HCT116 (cell line): ENCODE measurements at regions not wholly inside any gene's neighbourhood (a gene's known extent, or its start where the extent isn't known, plus 50 kb on each side); places are given as distances from the start of the nearest gene placed in this dataset.

Experiments
- ATAC-seq: fragments of 200-7000 bp; cut with Tn5 transposase; 2 replicates; pipeline ENCODE4 v1.9.1; 2020; ENCODE audit warnings: mild to moderate bottlenecking, moderate library complexity
- BruUV-seq: library from RNA; stranded (reverse); fragments of 400-500 nt; replicated peaks from 2 replicates; lab custom pipeline; 2021; lab: Mats Ljungman, UMichigan
- CTCF ChIA-PET: fragments of 300-600 bp; sonication (Branson Sonifier 250); formaldehyde crosslinking; loops from one replicate; lab custom pipeline; 2021; ENCODE audit warnings: antibody characterized with exemption; lab: Charles Lee
- POLR2A ChIA-PET: fragments of 300-600, 350-600 bp; sonication (Branson Sonifier 250); formaldehyde crosslinking; loops from one replicate; lab custom pipeline; 2021; ENCODE audit warnings: antibody characterized with exemption; lab: Charles Lee
- RAD21 ChIA-PET, 2 experiments: fragments of 300-600 bp; sonication (Branson Sonifier 250); formaldehyde crosslinking; loops; one replicate each; lab custom pipeline; 2023; ENCODE audit warnings: low total read pairs in 2 of 2; ENCODE audit not compliant: uncharacterized antibody in 2 of 2, unreplicated experiment in 2 of 2, low non-redundant PET in 1 of 2; lab: Charles Lee
- DNase-seq: peaks from one replicate; pipeline ENCODE4 v3.0.0-alpha.2; 2010; ENCODE audit warnings: low read depth, low spot score
- H2AFZ ChIP-seq: fragments of 200-600 bp; shearing (Covaris generic), sonication (generic); 2 replicates; pipeline ENCODE4 v1.6.1; 2017; ENCODE audit warnings: low read depth, mixed run types, mixed read lengths, antibody characterized with exemption, low read length; ENCODE audit not compliant: poor library complexity, severe bottlenecking
- H3K27ac ChIP-seq: 2 replicates; pipeline ENCODE4 v1.5.1; 2012; ENCODE audit warnings: low read depth, low read length
- H3K27me3 ChIP-seq: fragments of 200-600 bp; sonication (generic); 2 replicates; pipeline ENCODE4 v1.6.1; 2016; ENCODE audit warnings: mixed run types, low read length, mixed read lengths; ENCODE audit not compliant: insufficient read depth
- H3K36me3 ChIP-seq, 2 experiments: fragments of 200-500 bp in 1 of 2; fragments of 200-600 bp in 1 of 2; sonication (Bioruptor generic) in 1 of 2; sonication (generic) in 1 of 2; 2 replicates each; pipeline versions ENCODE4 v1.5.1 to v1.6.1; 2014 to 2016; ENCODE audit warnings: low read length in 2 of 2, inconsistent platforms in 1 of 2, mixed read lengths in 1 of 2, mixed run types in 1 of 2; ENCODE audit not compliant: insufficient read depth in 2 of 2, control insufficient read depth in 1 of 2
- H3K4me1 ChIP-seq, 2 experiments: fragments of 200-600 bp in 1 of 2; sonication (generic) in 1 of 2; 2 replicates each; pipeline versions ENCODE4 v1.5.1 to v1.6.1; 2012 to 2017; ENCODE audit warnings: low read length in 2 of 2, inconsistent platforms in 1 of 2, mild to moderate bottlenecking in 1 of 2, mixed read lengths in 1 of 2, mixed run types in 1 of 2, moderate library complexity in 1 of 2; ENCODE audit not compliant: insufficient read depth in 2 of 2, control insufficient read depth in 1 of 2
- H3K4me2 ChIP-seq: fragments of 200-600 bp; sonication (generic); 2 replicates; pipeline ENCODE4 v1.6.1; 2017; ENCODE audit warnings: mixed run types, low read length, mixed read lengths
- H3K4me3 ChIP-seq, 2 experiments: fragments of 200-600 bp in 1 of 2; sonication (generic) in 1 of 2; replicated peaks in 1 of 2; 2 replicates each; pipeline ENCODE4 v1.5.1; 2011 to 2016; ENCODE audit warnings: low read length in 2 of 2, control low read depth in 1 of 2, low read depth in 1 of 2, mild to moderate bottlenecking in 1 of 2, mixed read lengths in 1 of 2, mixed run types in 1 of 2
- H3K79me2 ChIP-seq: fragments of 200-600 bp; sonication (generic); 2 replicates; pipeline ENCODE4 v1.6.1; 2017; ENCODE audit warnings: mild to moderate bottlenecking, mixed run types, low read length, moderate library complexity, mixed read lengths; ENCODE audit not compliant: insufficient read depth
- H3K9ac ChIP-seq: fragments of 200-600 bp; sonication (generic); 2 replicates; pipeline ENCODE4 v1.6.1; 2016; ENCODE audit warnings: low read length, mixed read lengths
- H3K9me2 ChIP-seq: fragments of 200-600 bp; sonication (generic), shearing (Covaris generic); 2 replicates; pipeline ENCODE4 v1.6.1; 2017; ENCODE audit warnings: mixed run types, mild to moderate bottlenecking, moderate library complexity; ENCODE audit not compliant: insufficient read depth
- H3K9me3 ChIP-seq, 2 experiments: fragments of 200-500 bp in 1 of 2; fragments of 200-600 bp in 1 of 2; sonication (Bioruptor generic) in 1 of 2; sonication (generic) in 1 of 2; 2 replicates each; pipeline ENCODE4 v1.6.1; 2014 to 2017; ENCODE audit warnings: low read length in 2 of 2, mixed read lengths in 2 of 2, inconsistent platforms in 1 of 2, low read depth in 1 of 2, mild to moderate bottlenecking in 1 of 2, mixed run types in 1 of 2, moderate library complexity in 1 of 2; ENCODE audit not compliant: control insufficient read depth in 1 of 2, insufficient read depth in 1 of 2
- H4K20me1 ChIP-seq: fragments of 200-600 bp; sonication (generic), shearing (Covaris generic); 2 replicates; pipeline ENCODE4 v1.6.1; 2017; ENCODE audit warnings: mixed run types, mild to moderate bottlenecking, moderate library complexity; ENCODE audit not compliant: insufficient read depth
- ATF3 ChIP-seq: IDR thresholded peaks from 2 replicates; pipeline ENCODE4 v1.6.1; 2012
- CEBPB ChIP-seq: IDR thresholded peaks from 2 replicates; pipeline ENCODE4 v1.6.1; 2012; ENCODE audit warnings: low read depth
- CTCF ChIP-seq, 3 experiments: fragments of 200-600 bp in 1 of 3; sonication (generic) in 1 of 3; IDR thresholded peaks in 2 of 3; conservative IDR thresholded peaks in 1 of 3; 2 replicates each; pipeline ENCODE4 v1.5.1; 2012 to 2017; ENCODE audit warnings: low read depth in 2 of 3, low read length in 2 of 3, antibody characterized with exemption in 1 of 3, borderline replicate concordance in 1 of 3, control low read depth in 1 of 3, mild to moderate bottlenecking in 1 of 3, mixed read lengths in 1 of 3, mixed run types in 1 of 3, moderate library complexity in 1 of 3; ENCODE audit not compliant: insufficient read depth in 1 of 3
- EGR1 ChIP-seq: IDR thresholded peaks from 2 replicates; pipeline ENCODE4 v1.6.1; 2012; ENCODE audit warnings: low read depth
- ELF1 ChIP-seq: IDR thresholded peaks from 2 replicates; pipeline ENCODE4 v1.6.1; 2012; ENCODE audit warnings: low read depth, borderline replicate concordance
- EZH2 ChIP-seq: fragments of 200-600 bp; sonication (generic); IDR thresholded peaks from 2 replicates; pipeline ENCODE4 v1.6.1; 2017; ENCODE audit warnings: antibody characterized with exemption, mixed run types
- EZH2phosphoT487 ChIP-seq: fragments of 200-600 bp; IDR thresholded peaks from 2 replicates; pipeline ENCODE4 v1.6.1; 2018; ENCODE audit warnings: antibody characterized with exemption, borderline replicate concordance
- MAX ChIP-seq: IDR thresholded peaks from 2 replicates; pipeline ENCODE4 v1.6.1; 2012
- POLR2A ChIP-seq: IDR thresholded peaks from 2 replicates; pipeline ENCODE4 v1.7.0; 2011; ENCODE audit warnings: borderline replicate concordance; ENCODE audit not compliant: insufficient read depth, insufficient read length; ENCODE audit errors: extremely low read depth
- POLR2AphosphoS5 ChIP-seq: IDR thresholded peaks from 2 replicates; pipeline ENCODE4 v1.6.1; 2011; ENCODE audit warnings: mild to moderate bottlenecking, low read depth, low read length, moderate library complexity
- RAD21 ChIP-seq: IDR thresholded peaks from 2 replicates; pipeline ENCODE4 v1.6.1; 2012; ENCODE audit warnings: low read depth, mild to moderate bottlenecking
- SIN3A ChIP-seq: IDR thresholded peaks from 2 replicates; pipeline ENCODE4 v1.6.1; 2012; ENCODE audit warnings: low read depth
- SRF ChIP-seq: IDR thresholded peaks from 2 replicates; pipeline ENCODE4 v1.6.1; 2012; ENCODE audit warnings: low read depth
- TCF7L2 ChIP-seq: IDR thresholded peaks from 2 replicates; pipeline ENCODE4 v1.7.0; 2011; ENCODE audit warnings: borderline replicate concordance, inconsistent platforms; ENCODE audit not compliant: insufficient read depth, insufficient read length; ENCODE audit errors: extremely low read depth
- YY1 ChIP-seq: IDR thresholded peaks from 2 replicates; pipeline ENCODE4 v1.6.1; 2011; ENCODE audit warnings: low read length, low read depth, moderate library complexity, mild to moderate bottlenecking; ENCODE audit not compliant: insufficient replicate concordance; ENCODE audit errors: extremely low read depth
- ZBTB33 ChIP-seq: IDR thresholded peaks from 2 replicates; pipeline ENCODE4 v1.6.1; 2011; ENCODE audit warnings: mild to moderate bottlenecking, low read length, moderate library complexity; ENCODE audit not compliant: insufficient replicate concordance; ENCODE audit errors: extremely low read depth
- ZNF274 ChIP-seq: fragments of 200-500 bp; sonication (Bioruptor generic); IDR thresholded peaks from 2 replicates; pipeline ENCODE4 v1.6.1; 2014; ENCODE audit warnings: mild to moderate bottlenecking, low read depth, low read length, inconsistent platforms
- intact Hi-C: fragments of 100-400 bp; cut with micrococcal nuclease; formaldehyde crosslinking; loops from 2 replicates; pipeline ENCODE4 v1.10.0; 2022

- CTCF ChIA-PET, result no interaction called here
- Histone ChIP-seq H3K27ac (no peak overlapping the region), H3K27me3 (no peaks in the 10 kb centered on the region), H3K79me2 (no peaks in the 10 kb centered on the region)
- TF ChIP-seq EZH2 (no peak), ZNF274 (no peak), EGR1 (no peak), YY1 (no peak), CEBPB (no peak), CTCF (IDR thresholded peaks at IDR 0.05 in 2 of 3, conservative IDR thresholded peaks at IDR 0.05 in 1 of 3; ENCODE audit: borderline replicate concordance in 1 of 3, insufficient read depth in 1 of 3, low read depth in 2 of 3, low read length in 2 of 3) (no peak), ATF3 (no peak), TCF7L2 (no peak), MAX (no peak), RAD21 (no peak), EZH2phosphoT487 (no peak), ELF1 (no peak), ZBTB33 (no peak), SIN3A (no peak), SRF (no peak), POLR2A (no peak), POLR2AphosphoS5 (no peak)
- TF ChIP-seq, all 23 proteins: peak for 0
- no TSS peak for BruUV-seq
- no peak overlapping the region for H3K4me2 ChIP-seq
- H3K9me2 ChIP-seq, result no peaks in the 10 kb centered on the region
- no peak overlapping the region for H3K4me3 ChIP-seq
- no peak for ATAC-seq
- no peak for DNase-seq
- H3K36me3 ChIP-seq, result no peaks in the 10 kb centered on the region
- intact Hi-C loops, result no loop called here
- H4K20me1 ChIP-seq, result no peaks in the 10 kb centered on the region
- POLR2A ChIA-PET, result no interaction called here
- peaks cover 0 to 6% of the 10 kb centered on the region in 2 experiments; a peak in 2 of 4 replicates for H3K4me1 ChIP-seq
- RAD21 ChIA-PET, result no interaction called here
- no peak overlapping the region for H2AFZ ChIP-seq
- H3K9me3 ChIP-seq, result no peaks in the 10 kb centered on the region
- H3K9ac ChIP-seq, result no peak overlapping the region
Measured at GRCh38 chr5:51651889-51652288, 268.6 kb downstream of the ISL1 start.
